ENCODE measurements at regions not wholly inside any gene's neighbourhood (a gene's known extent, or its start where the extent isn't known, plus 50 kb on each side); places are given as distances from the start of the nearest gene placed in this dataset.

- TF ChIP-seq, protein P1, sequence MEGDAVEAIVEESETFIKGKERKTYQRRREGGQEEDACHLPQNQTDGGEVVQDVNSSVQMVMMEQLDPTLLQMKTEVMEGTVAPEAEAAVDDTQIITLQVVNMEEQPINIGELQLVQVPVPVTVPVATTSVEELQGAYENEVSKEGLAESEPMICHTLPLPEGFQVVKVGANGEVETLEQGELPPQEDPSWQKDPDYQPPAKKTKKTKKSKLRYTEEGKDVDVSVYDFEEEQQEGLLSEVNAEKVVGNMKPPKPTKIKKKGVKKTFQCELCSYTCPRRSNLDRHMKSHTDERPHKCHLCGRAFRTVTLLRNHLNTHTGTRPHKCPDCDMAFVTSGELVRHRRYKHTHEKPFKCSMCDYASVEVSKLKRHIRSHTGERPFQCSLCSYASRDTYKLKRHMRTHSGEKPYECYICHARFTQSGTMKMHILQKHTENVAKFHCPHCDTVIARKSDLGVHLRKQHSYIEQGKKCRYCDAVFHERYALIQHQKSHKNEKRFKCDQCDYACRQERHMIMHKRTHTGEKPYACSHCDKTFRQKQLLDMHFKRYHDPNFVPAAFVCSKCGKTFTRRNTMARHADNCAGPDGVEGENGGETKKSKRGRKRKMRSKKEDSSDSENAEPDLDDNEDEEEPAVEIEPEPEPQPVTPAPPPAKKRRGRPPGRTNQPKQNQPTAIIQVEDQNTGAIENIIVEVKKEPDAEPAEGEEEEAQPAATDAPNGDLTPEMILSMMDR (IDR thresholded peaks at IDR 0.05): no peak
- no peak for TF ChIP-seq POLR2A (IDR thresholded peaks at IDR 0.05)
Observed at GRCh38 chr6:53715434-53715833, 49.9 kb upstream of the KLHL31 start.
